CD4-positive, alpha-beta T cell (primary cell): ENCODE measurements at regions not wholly inside any gene's neighbourhood (a gene's known extent, or its start where the extent isn't known, plus 50 kb on each side); places are given as distances from the start of the nearest gene placed in this dataset.

Experiments
- ATAC-seq: fragments of 200-7000 bp; cut with Tn5 transposase; one replicate; pipeline ENCODE4 v1.10.0; 2022; ENCODE audit warnings: mild to moderate bottlenecking; ENCODE audit not compliant: poor library complexity
- CTCF ChIA-PET: fragments of 350-600 bp; sonication (Branson Sonifier 250); formaldehyde crosslinking; loops from one replicate; lab custom pipeline; 2021; ENCODE audit warnings: antibody characterized with exemption, inconsistent platforms; lab: Charles Lee
- POLR2A ChIA-PET: fragments of 350-600 bp; sonication (Branson Sonifier 250); formaldehyde crosslinking; loops from one replicate; lab custom pipeline; 2021; ENCODE audit warnings: antibody characterized with exemption, inconsistent platforms; lab: Charles Lee
- DNase-seq, 14 experiments: peaks; one replicate each; pipeline ENCODE4 v3.0.0-alpha.2; 2013 to 2020; ENCODE audit warnings: mixed read lengths in 2 of 14
- H3K27ac ChIP-seq, 2 donors: one replicate each; pipeline versions ENCODE4 v1.5.1 to v1.7.0; 2013; ENCODE audit warnings: low read length in 2 of 2, low read depth in 1 of 2, mild to moderate bottlenecking in 1 of 2
- H3K27me3 ChIP-seq, 2 experiments: 1 replicate in 1 of 2; 2 replicates in 1 of 2; pipeline versions ENCODE4 v1.6.1 to v1.7.0; 2013; ENCODE audit warnings: low read length in 2 of 2, control low read depth in 1 of 2, mild to moderate bottlenecking in 1 of 2, moderate library complexity in 1 of 2; ENCODE audit not compliant: insufficient read depth in 2 of 2, control insufficient read depth in 1 of 2
- H3K36me3 ChIP-seq: one replicate; pipeline ENCODE4 v1.6.1; 2013; ENCODE audit warnings: low read length, control low read depth; ENCODE audit not compliant: insufficient read depth
- H3K4me1 ChIP-seq: one replicate; pipeline ENCODE4 v1.6.1; 2013; ENCODE audit warnings: low read length, control low read depth; ENCODE audit not compliant: insufficient read depth
- H3K4me3 ChIP-seq: one replicate; pipeline ENCODE4 v1.5.1; 2013; ENCODE audit warnings: mild to moderate bottlenecking, low read length, moderate library complexity
- H3K9me3 ChIP-seq, 2 experiments: 1 replicate in 1 of 2; 2 replicates in 1 of 2; pipeline versions ENCODE4 v1.6.1 to v1.7.0; 2013; ENCODE audit warnings: low read length in 2 of 2, mild to moderate bottlenecking in 2 of 2, control low read depth in 1 of 2, moderate library complexity in 1 of 2; ENCODE audit not compliant: control insufficient read depth in 1 of 2, insufficient read depth in 1 of 2
- H3K27ac Mint-ChIP-seq: one replicate; pipeline ENCODE4 v1.8.0; 2020; ENCODE audit warnings: mixed read lengths
- H3K27me3 Mint-ChIP-seq: one replicate; pipeline ENCODE4 v1.8.0; 2021; ENCODE audit warnings: mixed read lengths
- H3K36me3 Mint-ChIP-seq: one replicate; pipeline ENCODE4 v1.8.0; 2021; ENCODE audit warnings: low read depth, mixed read lengths
- H3K4me1 Mint-ChIP-seq: one replicate; pipeline ENCODE4 v1.8.0; 2021; ENCODE audit warnings: low read depth, mixed read lengths
- H3K4me3 Mint-ChIP-seq: one replicate; pipeline ENCODE4 v1.8.0; 2020; ENCODE audit warnings: mild to moderate bottlenecking, mixed read lengths
- H3K9me3 Mint-ChIP-seq: one replicate; pipeline ENCODE4 v1.8.0; 2020; ENCODE audit warnings: mixed read lengths
- intact Hi-C, 2 experiments: fragments of 100-400 bp; cut with DNase I in 1 of 2; cut with micrococcal nuclease in 1 of 2; formaldehyde crosslinking; loops; one replicate each; pipeline versions ENCODE4 v1.15.1 to v1.9.0; 2023 to 2025; cut with DNase I, micrococcal nuclease
- TF ChIP-seq, protein P1 (sequence below): fragments of 200-600 bp; IDR thresholded peaks from one replicate; pipeline ENCODE4 v1.8.0; 2022; ENCODE audit warnings: antibody characterized with exemption, mild to moderate bottlenecking

DNA sequence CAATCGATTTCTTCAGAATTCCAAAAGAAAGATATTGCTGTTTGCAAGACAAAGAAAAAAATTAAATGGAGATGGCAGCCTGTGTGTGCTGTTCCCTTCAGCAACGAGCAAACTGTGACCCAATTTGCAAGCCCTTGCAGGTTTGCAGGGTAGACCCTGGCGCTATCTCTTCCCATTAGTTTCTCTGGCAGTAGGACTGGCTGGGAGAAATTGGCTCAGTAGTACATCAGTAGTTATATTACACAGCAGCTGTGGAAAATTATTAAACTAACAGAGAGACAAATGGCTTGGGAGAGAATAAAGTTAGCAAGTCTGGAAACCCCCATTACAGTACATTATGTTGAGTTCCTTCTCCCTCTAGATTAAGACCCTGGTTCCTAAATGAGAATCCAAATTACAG lies 116.4 kb upstream of the ITGB1 start:
- Mint-ChIP-seq H3K9me3 (no peaks in the 10 kb centered on the region), H3K27me3 (no peaks in the 10 kb centered on the region), H3K36me3 (no peaks in the 10 kb centered on the region), H3K4me1 (no peaks in the 10 kb centered on the region), H3K27ac (no peak overlapping the region), H3K4me3 (no peak overlapping the region)
- no peak overlapping the region for H3K27ac ChIP-seq
- ChIA-PET POLR2A (no interaction called here), CTCF (no interaction called here)
- peaks cover 2% of the 10 kb centered on the region for H3K4me1 ChIP-seq
- intact Hi-C loops: no loop called here
- DNase-seq: no peak
- peaks cover 0 to 4% of the 10 kb centered on the region in 2 experiments for H3K9me3 ChIP-seq
- no peak for ATAC-seq
- no peak overlapping the region for H3K4me3 ChIP-seq
- no peaks in the 10 kb centered on the region for H3K27me3 ChIP-seq
- no peaks in the 10 kb centered on the region for H3K36me3 ChIP-seq
- TF ChIP-seq, protein P1, sequence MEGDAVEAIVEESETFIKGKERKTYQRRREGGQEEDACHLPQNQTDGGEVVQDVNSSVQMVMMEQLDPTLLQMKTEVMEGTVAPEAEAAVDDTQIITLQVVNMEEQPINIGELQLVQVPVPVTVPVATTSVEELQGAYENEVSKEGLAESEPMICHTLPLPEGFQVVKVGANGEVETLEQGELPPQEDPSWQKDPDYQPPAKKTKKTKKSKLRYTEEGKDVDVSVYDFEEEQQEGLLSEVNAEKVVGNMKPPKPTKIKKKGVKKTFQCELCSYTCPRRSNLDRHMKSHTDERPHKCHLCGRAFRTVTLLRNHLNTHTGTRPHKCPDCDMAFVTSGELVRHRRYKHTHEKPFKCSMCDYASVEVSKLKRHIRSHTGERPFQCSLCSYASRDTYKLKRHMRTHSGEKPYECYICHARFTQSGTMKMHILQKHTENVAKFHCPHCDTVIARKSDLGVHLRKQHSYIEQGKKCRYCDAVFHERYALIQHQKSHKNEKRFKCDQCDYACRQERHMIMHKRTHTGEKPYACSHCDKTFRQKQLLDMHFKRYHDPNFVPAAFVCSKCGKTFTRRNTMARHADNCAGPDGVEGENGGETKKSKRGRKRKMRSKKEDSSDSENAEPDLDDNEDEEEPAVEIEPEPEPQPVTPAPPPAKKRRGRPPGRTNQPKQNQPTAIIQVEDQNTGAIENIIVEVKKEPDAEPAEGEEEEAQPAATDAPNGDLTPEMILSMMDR: no peak

DNA sequence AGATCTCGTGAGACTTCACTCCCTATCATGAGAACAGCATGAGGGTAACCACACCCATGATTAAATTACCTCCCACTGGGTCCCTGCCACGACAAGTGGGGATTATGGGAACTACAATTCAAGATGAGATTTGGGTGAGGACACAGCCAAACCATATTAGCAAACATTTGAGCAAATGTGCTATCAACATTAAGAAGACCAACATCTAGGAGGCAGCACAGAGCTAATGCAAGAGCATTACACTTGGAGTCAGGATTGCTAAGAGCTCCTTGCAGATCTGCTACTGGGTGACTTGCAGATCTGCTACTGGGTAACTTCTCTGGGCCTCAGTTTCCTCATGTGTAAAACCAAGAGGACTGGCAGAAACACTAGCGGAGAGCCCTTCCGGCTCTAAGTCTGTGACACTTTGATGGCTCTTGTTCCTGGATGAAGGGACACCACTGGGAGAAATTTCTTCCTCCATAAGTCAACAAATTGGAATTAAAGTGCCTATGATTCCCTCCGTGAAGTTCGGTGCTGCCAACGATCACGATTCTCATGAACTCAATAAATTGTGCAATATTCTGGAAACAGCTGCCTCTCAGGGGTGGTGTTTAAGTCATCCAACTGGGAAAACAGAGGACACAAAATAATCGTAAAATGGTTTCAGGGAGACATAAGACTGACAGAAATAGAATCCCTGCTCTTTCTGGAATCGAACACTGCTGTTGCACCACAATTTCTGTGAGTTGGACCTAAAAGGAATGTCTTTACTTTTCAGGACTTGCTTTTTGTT lies 115.8 kb upstream of the ITGB1 start:
- Histone ChIP-seq H3K4me1 (peaks cover 2% of the 10 kb centered on the region), H3K36me3 (no peaks in the 10 kb centered on the region), H3K9me3 (peaks cover 0 to 4% of the 10 kb centered on the region in 2 experiments), H3K27ac (no peak overlapping the region), H3K27me3 (no peaks in the 10 kb centered on the region), H3K4me3 (no peak overlapping the region)
- ChIA-PET POLR2A (interaction anchor here (1.2 kb wide), 1 partner anchor 13 kb away, joined by 3 read pairs; no protein-coding TSS in a partner anchor), CTCF (interaction anchor here (1.4 kb wide), 1 partner anchor 82 kb away, joined by 4 read pairs; no protein-coding TSS in a partner anchor)
- no peaks in the 10 kb centered on the region for H3K36me3 Mint-ChIP-seq
- H3K4me3 Mint-ChIP-seq: no peak overlapping the region
- DNase-seq (no peak), ATAC-seq (no peak)
- intact Hi-C loops: no loop called here
- no peaks in the 10 kb centered on the region for H3K9me3 Mint-ChIP-seq
- no peaks in the 10 kb centered on the region for H3K4me1 Mint-ChIP-seq
- TF ChIP-seq, protein P1: no peak
- H3K27me3 Mint-ChIP-seq: no peaks in the 10 kb centered on the region
- no peak overlapping the region for H3K27ac Mint-ChIP-seq

DNA sequence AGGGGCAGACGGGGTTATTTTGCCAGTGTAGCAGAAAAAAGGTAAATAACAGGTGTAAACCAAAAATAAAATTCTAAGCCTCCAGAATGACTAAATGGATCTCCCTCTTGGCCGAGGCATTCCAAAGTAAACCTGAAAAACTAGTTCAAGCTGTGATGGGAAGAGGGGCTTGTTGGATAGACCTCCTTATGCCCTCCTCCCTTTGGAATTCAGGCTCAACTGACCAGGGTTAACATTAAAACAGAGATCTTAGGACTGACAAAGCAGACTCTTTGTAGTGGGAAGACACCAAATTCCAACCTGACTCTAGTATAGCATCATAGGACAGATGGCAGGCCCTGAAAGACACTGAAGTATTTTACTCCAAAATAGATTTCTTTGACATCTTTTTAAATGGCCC lies 113.8 kb upstream of the ITGB1 start:
- Mint-ChIP-seq H3K4me1 (peaks cover 11% of the 10 kb centered on the region), H3K27me3 (no peaks in the 10 kb centered on the region), H3K36me3 (no peaks in the 10 kb centered on the region), H3K27ac (no peak overlapping the region), H3K4me3 (no peak overlapping the region), H3K9me3 (peaks cover 2% of the 10 kb centered on the region)
- no peak overlapping the region for H3K4me3 ChIP-seq
- POLR2A ChIA-PET: no interaction called here
- no peak overlapping the region for H3K27ac ChIP-seq
- no peaks in the 10 kb centered on the region for H3K27me3 ChIP-seq
- ATAC-seq (no peak), DNase-seq (no peak)
- intact Hi-C loops: no loop called here
- TF ChIP-seq, protein P1: no peak
- H3K9me3 ChIP-seq: no peaks in the 10 kb centered on the region
- CTCF ChIA-PET: no interaction called here
- no peaks in the 10 kb centered on the region for H3K36me3 ChIP-seq
- peaks cover 2% of the 10 kb centered on the region for H3K4me1 ChIP-seq
